ENCODE measurements at regions not wholly inside any gene's neighbourhood (a gene's known extent, or its start where the extent isn't known, plus 50 kb on each side); places are given as distances from the start of the nearest gene placed in this dataset.

DNA sequence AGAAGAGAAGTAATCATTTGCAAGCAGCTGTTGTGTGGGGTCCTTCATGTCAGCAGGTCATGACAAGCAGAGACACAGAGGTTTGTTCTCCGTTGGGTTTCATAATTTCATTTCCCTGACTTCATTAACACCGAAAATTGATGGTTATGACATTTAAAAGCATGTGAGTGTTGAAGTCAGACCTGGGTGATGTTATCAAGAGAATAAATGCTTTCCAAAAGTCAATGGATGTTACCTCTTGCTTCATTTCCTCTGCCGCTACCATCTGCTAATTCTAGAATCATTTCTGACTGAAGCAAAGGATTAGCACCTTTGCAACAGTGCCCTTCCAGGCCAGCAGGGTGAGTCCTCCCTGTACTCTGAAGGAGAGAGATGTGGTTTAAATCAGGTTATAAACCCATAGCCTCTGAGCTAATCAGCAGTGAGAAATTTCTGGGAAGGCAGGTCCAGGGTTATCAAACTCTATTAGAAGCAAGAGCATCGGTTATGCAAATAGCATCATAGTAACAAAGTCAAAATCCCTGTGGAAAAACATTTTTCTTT, 446.2 kb downstream of the PIK3C3 start:
- Histone ChIP-seq H3K9me3 (no peaks in the 10 kb centered on the region), H3K27ac (no peak overlapping the region), H3K4me1 (no peaks in the 10 kb centered on the region), H3K9ac (ENCODE audit: low read depth in 2 of 2, low read length in 2 of 2) (no peak overlapping the region), H3K4me3 (no peak overlapping the region), H3K27me3 (no peaks in the 10 kb centered on the region), H3K36me3 (no peaks in the 10 kb centered on the region)
- no peak for DNase-seq
- intact Hi-C loops (cut with DNase I) = no loop called here
- TF ChIP-seq CTCF (IDR thresholded peaks at IDR 0.05) = no peak

DNA sequence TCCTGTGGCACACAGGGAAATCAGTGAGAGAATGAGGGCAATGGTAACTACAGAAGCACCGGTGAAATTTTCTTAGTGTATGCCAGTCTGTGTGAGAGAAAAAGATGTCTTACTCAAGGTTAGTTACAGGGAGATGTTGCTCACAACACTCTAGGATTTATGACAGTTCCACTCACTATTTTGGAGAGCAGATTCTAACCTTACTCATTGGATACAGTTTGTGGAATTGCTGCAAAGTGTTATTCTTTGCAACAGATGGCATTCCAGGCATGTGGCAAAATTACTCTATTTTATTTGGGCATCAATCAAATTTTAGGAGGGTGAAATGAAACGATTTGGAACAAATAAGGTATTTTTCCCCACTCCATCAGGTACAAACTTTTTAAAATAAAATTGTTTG, 449.1 kb downstream of the PIK3C3 start:
- Histone ChIP-seq H3K4me1 (no peaks in the 10 kb centered on the region), H3K4me3 (no peak overlapping the region), H3K9ac (ENCODE audit: low read depth in 2 of 2, low read length in 2 of 2) (no peak overlapping the region), H3K27me3 (no peaks in the 10 kb centered on the region), H3K9me3 (no peaks in the 10 kb centered on the region), H3K27ac (no peak overlapping the region), H3K36me3 (no peaks in the 10 kb centered on the region)
- no peak for DNase-seq
- no peak for TF ChIP-seq CTCF (IDR thresholded peaks at IDR 0.05)
- intact Hi-C loops (cut with DNase I) = no loop called here

GRCh38 chr18:42409005-42409404, 454.0 kb downstream of the PIK3C3 start:
- Histone ChIP-seq H3K27me3 (no peaks in the 10 kb centered on the region), H3K9me3 (no peaks in the 10 kb centered on the region), H3K9ac (ENCODE audit: low read depth in 2 of 2, low read length in 2 of 2) (no peak overlapping the region), H3K36me3 (no peaks in the 10 kb centered on the region), H3K4me3 (no peak overlapping the region), H3K27ac (no peak overlapping the region), H3K4me1 (no peaks in the 10 kb centered on the region)
- TF ChIP-seq CTCF (IDR thresholded peaks at IDR 0.05) = no peak
- no peak for DNase-seq
- intact Hi-C loops (cut with DNase I) = no loop called here

DNA sequence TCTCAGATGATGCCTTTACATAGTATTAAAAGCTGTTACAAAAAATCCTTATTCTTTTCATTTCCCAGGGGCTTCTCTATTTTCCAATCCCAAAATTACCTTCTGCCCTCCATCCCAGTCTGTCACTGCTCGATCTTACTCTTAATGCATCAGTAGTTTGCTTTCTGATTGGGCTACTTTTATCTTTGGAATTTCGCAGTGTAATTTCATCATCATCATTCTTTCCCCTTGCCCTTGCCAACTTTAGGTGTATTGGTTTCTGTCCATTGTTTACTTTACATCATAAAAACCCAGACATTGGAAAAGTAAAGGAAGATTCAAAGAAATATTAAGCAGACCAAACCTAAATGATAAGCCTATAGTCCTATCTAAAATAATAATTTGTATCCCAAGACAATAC, 457.2 kb downstream of the PIK3C3 start:
- no peak overlapping the region for H3K4me3 ChIP-seq
- intact Hi-C loops (cut with DNase I) = no loop called here

DNA sequence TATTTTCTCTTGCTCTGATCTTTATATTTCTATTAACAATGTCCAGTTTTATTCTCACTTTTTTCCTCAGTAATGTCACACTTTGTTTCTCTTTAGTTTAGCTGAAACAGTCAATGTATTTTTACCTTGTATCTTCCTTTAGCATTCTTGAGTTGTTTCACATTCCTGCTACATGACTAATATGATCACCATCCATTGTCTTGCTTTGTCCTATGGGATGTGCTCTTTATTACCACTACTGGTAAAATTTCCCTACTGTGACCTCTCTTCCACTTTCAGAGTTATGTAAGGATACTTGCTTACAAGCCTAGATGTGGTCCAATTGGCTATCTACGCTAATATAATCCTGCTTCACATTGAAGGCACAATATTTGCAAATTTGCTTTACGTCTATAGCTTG, 457.9 kb downstream of the PIK3C3 start:
- H3K27me3 ChIP-seq = no peaks in the 10 kb centered on the region
- TF ChIP-seq CTCF (IDR thresholded peaks at IDR 0.05) = no peak
- H3K9me3 ChIP-seq = no peaks in the 10 kb centered on the region
- H3K36me3 ChIP-seq = no peaks in the 10 kb centered on the region
- H3K27ac ChIP-seq = no peak overlapping the region
- intact Hi-C loops (cut with DNase I) = no loop called here
- DNase-seq = no peak
- no peaks in the 10 kb centered on the region for H3K4me1 ChIP-seq
- no peak overlapping the region for H3K4me3 ChIP-seq
- no peak overlapping the region for H3K9ac ChIP-seq (ENCODE audit: low read depth in 2 of 2, low read length in 2 of 2)

More for the DNA sequence above, 457.2 kb downstream of the PIK3C3 start:
- no peak overlapping the region for H3K9ac ChIP-seq (ENCODE audit: low read depth in 2 of 2, low read length in 2 of 2)
- H3K27me3 ChIP-seq = no peaks in the 10 kb centered on the region
- H3K36me3 ChIP-seq = no peaks in the 10 kb centered on the region
- H3K4me1 ChIP-seq = no peaks in the 10 kb centered on the region
- H3K9me3 ChIP-seq = no peaks in the 10 kb centered on the region
- TF ChIP-seq CTCF (IDR thresholded peaks at IDR 0.05) = no peak
- no peak overlapping the region for H3K27ac ChIP-seq
- DNase-seq = no peak
